Memory B cell (primary cell): ENCODE measurements at regions not wholly inside any gene's neighbourhood (a gene's known extent, or its start where the extent isn't known, plus 50 kb on each side); places are given as distances from the start of the nearest gene placed in this dataset.

Experiments
- ATAC-seq: fragments of 150-1000 bp; cut with Tn5 transposase; 2 replicates; pipeline ENCODE4 v1.10.0; 2021; ENCODE audit warnings: low read depth, mild to moderate bottlenecking, moderate library complexity
- DNase-seq, 2 donors: peaks; one replicate each; pipeline ENCODE4 v3.0.0; 2022; ENCODE audit warnings: low spot score in 2 of 2
- H3K27ac Mint-ChIP-seq: one replicate; pipeline ENCODE4 v1.8.0; 2022; ENCODE audit warnings: mild to moderate bottlenecking, moderate library complexity, mixed read lengths
- H3K27me3 Mint-ChIP-seq: one replicate; pipeline ENCODE4 v1.8.0; 2022; ENCODE audit warnings: mixed read lengths
- H3K36me3 Mint-ChIP-seq: one replicate; pipeline ENCODE4 v1.8.0; 2022; ENCODE audit warnings: mild to moderate bottlenecking, mixed read lengths
- H3K4me1 Mint-ChIP-seq: one replicate; pipeline ENCODE4 v1.8.0; 2022; ENCODE audit warnings: mixed read lengths
- H3K4me3 Mint-ChIP-seq: one replicate; pipeline ENCODE4 v1.8.0; 2022; ENCODE audit warnings: mild to moderate bottlenecking, moderate library complexity, mixed read lengths
- H3K9me3 Mint-ChIP-seq: one replicate; pipeline ENCODE4 v1.8.0; 2022; ENCODE audit warnings: mixed read lengths

DNA sequence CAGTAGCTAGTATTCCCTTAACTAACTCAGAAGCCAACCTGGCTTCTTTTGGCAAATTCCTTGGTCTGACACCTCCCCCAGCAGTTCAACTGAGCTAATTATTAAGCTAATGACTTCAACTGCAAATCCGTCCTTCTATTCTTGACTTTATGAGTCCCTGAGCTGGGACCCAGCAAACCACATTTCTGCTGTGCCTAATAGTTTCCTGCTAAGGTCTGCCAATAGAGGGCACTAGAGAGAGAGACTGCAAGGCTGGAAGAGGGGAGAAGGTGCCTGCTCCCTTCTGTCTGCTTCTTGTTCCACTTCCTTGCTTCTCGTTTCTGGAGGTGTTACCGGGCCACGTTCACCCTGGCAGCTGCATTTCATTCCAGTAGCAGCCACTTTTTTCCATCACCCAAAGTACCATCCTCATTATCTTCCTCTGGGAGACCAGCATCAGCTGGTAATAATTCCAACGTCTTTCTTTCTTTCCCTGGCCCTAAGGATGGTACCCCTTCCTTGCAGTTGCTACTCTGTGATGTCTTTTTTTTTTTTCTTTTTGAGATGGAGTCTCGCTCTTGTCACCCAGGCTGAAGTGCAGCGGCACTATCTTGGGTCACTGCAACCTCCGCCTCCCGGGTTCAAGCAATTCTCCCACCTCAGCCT, 352.0 kb downstream of the TNS1 start:
- ATAC-seq (no peak), DNase-seq (no peak)
- no peaks in the 10 kb centered on the region for H3K9me3 Mint-ChIP-seq
- no peaks in the 10 kb centered on the region for H3K4me1 Mint-ChIP-seq
- no peak overlapping the region for H3K27ac Mint-ChIP-seq
- peaks cover 15% of the 10 kb centered on the region for H3K27me3 Mint-ChIP-seq
- no peaks in the 10 kb centered on the region for H3K36me3 Mint-ChIP-seq
- H3K4me3 Mint-ChIP-seq: no peak overlapping the region

- H3K9me3 Mint-ChIP-seq: no peaks in the 10 kb centered on the region
- ATAC-seq (no peak), DNase-seq (no peak)
- H3K4me1 Mint-ChIP-seq: no peaks in the 10 kb centered on the region
- no peak overlapping the region for H3K27ac Mint-ChIP-seq
- no peak overlapping the region for H3K4me3 Mint-ChIP-seq
- no peaks in the 10 kb centered on the region for H3K36me3 Mint-ChIP-seq
- peaks cover 17% of the 10 kb centered on the region for H3K27me3 Mint-ChIP-seq
These were observed 352.6 kb downstream of the TNS1 start for GRCh38 chr2:217650229-217650628.

GRCh38 chr2:217647925-217648324, 354.9 kb downstream of the TNS1 start:
- no peaks in the 10 kb centered on the region for H3K9me3 Mint-ChIP-seq
- H3K27ac Mint-ChIP-seq: no peak overlapping the region
- no peak for DNase-seq
- no peaks in the 10 kb centered on the region for H3K36me3 Mint-ChIP-seq
- H3K27me3 Mint-ChIP-seq: peaks cover 12% of the 10 kb centered on the region
- ATAC-seq: no peak
- H3K4me3 Mint-ChIP-seq: no peak overlapping the region
- no peaks in the 10 kb centered on the region for H3K4me1 Mint-ChIP-seq

- Mint-ChIP-seq H3K4me3 (no peak overlapping the region), H3K27me3 (peaks cover 12% of the 10 kb centered on the region), H3K4me1 (no peaks in the 10 kb centered on the region), H3K36me3 (no peaks in the 10 kb centered on the region), H3K9me3 (no peaks in the 10 kb centered on the region), H3K27ac (no peak overlapping the region)
- no peak for ATAC-seq
- DNase-seq: no peak
These were observed 355.6 kb downstream of the TNS1 start for GRCh38 chr2:217647226-217647625.

- no peaks in the 10 kb centered on the region for H3K4me1 Mint-ChIP-seq
- H3K27me3 Mint-ChIP-seq: peaks cover 12% of the 10 kb centered on the region
- no peak for DNase-seq
- no peak overlapping the region for H3K4me3 Mint-ChIP-seq
- H3K27ac Mint-ChIP-seq: no peak overlapping the region
- ATAC-seq: no peak
- no peaks in the 10 kb centered on the region for H3K9me3 Mint-ChIP-seq
- no peaks in the 10 kb centered on the region for H3K36me3 Mint-ChIP-seq
These were observed 356.9 kb downstream of the TNS1 start for GRCh38 chr2:217645896-217646295.

DNA sequence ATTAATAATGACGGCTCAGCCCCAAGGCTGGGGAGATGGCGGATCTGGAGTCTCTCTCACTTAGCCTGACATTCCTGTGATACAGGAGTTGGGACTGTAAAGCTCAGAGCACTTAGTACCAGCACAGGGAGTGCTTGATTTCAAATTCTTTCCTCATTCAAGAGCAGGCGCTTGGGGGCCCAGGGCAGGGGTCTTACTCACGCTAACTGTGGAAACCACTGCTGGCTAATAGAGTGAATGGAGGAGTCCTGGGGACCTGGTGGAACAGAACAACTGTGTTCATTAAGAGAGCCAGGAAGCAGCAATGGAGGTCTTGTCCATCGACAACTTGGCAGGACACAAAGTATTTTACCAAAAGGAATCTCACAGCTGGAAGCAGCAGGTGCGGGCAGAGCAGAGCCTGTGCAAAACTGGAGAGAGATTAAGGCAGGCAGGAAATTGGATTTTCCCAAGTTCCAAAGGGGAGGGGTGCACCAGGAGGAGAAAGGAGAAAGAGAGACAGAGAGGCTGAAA, 358.9 kb downstream of the TNS1 start:
- Mint-ChIP-seq H3K27ac (no peak overlapping the region), H3K27me3 (peaks cover 12% of the 10 kb centered on the region), H3K4me3 (no peak overlapping the region), H3K9me3 (peaks cover 2% of the 10 kb centered on the region), H3K36me3 (no peaks in the 10 kb centered on the region), H3K4me1 (peaks cover 3% of the 10 kb centered on the region)
- DNase-seq (no peak), ATAC-seq (no peak)

DNA sequence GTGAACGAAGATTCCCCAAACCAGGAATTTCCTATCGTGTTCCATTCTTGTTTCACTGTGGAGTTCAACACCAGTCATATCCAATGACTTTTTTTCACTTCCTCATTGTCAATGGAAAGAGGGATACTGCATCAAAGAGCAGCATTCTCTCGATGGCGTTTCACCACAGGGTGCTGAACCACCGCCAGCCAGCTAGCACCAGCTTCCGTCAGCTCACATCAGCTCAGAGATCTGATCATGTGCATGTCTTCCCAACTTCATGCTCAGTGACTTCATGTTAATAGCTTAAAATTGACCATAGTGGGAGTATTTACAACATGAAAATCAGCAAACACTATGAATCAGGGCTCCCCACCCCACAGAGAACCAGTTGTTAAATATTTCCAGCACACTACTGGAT, 359.9 kb downstream of the TNS1 start:
- no peak for DNase-seq
- no peaks in the 10 kb centered on the region for H3K36me3 Mint-ChIP-seq
- no peak overlapping the region for H3K4me3 Mint-ChIP-seq
- peaks cover 3% of the 10 kb centered on the region for H3K4me1 Mint-ChIP-seq
- no peak for ATAC-seq
- H3K9me3 Mint-ChIP-seq: peaks cover 2% of the 10 kb centered on the region
- H3K27ac Mint-ChIP-seq: no peak overlapping the region
- H3K27me3 Mint-ChIP-seq: peaks cover 8% of the 10 kb centered on the region

DNA sequence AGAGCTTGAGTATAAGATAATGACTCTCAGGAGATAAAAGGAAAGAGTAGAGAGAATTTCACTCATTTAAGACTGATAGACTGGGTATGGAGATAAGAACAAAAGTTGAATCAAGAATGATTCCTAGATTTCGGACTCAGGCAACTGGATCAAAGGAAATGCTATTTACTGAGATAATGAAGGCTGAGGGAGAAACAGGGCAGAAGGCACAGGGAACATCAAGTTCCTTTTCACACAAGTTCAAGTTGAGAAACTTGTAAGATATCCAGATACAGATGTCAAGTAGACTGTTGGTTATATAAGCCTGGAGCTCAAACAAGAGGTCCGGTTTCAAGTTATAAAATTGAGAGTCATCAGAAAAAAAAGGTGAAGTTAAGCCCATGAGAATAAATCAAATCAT, 360.8 kb downstream of the TNS1 start:
- DNase-seq: no peak
- Mint-ChIP-seq H3K9me3 (peaks cover 2% of the 10 kb centered on the region), H3K36me3 (no peaks in the 10 kb centered on the region), H3K4me1 (peaks cover 3% of the 10 kb centered on the region), H3K4me3 (no peak overlapping the region), H3K27ac (no peak overlapping the region), H3K27me3 (peaks cover 3% of the 10 kb centered on the region)
- no peak for ATAC-seq

DNA sequence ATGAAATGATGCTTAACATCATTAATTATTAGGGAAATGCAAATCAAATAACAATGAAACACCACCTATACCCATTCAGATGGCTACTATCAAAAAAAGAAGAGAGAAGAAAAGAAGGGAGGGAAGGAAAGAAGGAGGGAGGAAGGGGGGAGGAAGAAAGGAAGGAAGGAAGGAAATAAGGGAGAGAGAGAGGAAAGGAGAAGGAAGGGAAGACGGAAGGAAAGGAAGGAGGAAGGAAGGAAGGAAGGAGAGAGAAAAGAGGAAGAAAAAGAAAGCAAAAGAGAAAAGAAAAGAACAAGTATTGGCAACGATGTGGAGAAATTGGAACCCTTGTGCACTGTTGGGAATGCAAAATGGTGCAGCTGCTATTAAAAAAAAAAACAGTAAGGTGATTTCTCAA, 363.3 kb downstream of the TNS1 start:
- H3K27ac Mint-ChIP-seq: no peak overlapping the region
- H3K9me3 Mint-ChIP-seq: peaks cover 2% of the 10 kb centered on the region
- no peak for DNase-seq
- peaks cover 2% of the 10 kb centered on the region for H3K36me3 Mint-ChIP-seq
- no peak overlapping the region for H3K4me3 Mint-ChIP-seq
- H3K4me1 Mint-ChIP-seq: peaks cover 3% of the 10 kb centered on the region
- ATAC-seq: no peak
- H3K27me3 Mint-ChIP-seq: peaks cover 6% of the 10 kb centered on the region

DNA sequence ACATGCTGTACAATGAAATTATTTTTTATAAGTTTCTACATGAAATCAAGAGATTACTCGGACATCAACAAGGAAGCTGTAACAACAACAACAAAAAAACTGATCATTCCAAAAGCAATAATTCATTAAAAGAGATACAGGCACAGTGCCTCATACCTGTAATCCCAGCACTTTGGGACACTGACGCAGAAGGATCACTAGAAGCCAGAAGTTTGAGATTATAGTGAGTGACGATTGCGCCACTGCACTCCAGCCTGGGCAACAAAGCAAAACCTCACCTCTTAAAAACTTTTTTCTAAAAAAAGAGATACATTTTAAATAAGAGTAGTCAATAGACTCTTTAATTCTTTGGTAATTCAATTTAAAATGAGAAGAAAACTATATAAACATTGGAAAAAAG, 364.3 kb downstream of the TNS1 start:
- ATAC-seq (no peak), DNase-seq (no peak)
- peaks cover 3% of the 10 kb centered on the region for H3K4me1 Mint-ChIP-seq
- H3K27me3 Mint-ChIP-seq: peaks cover 9% of the 10 kb centered on the region
- no peak overlapping the region for H3K4me3 Mint-ChIP-seq
- no peak overlapping the region for H3K27ac Mint-ChIP-seq
- H3K36me3 Mint-ChIP-seq: peaks cover 2% of the 10 kb centered on the region
- peaks cover 2% of the 10 kb centered on the region for H3K9me3 Mint-ChIP-seq

DNA sequence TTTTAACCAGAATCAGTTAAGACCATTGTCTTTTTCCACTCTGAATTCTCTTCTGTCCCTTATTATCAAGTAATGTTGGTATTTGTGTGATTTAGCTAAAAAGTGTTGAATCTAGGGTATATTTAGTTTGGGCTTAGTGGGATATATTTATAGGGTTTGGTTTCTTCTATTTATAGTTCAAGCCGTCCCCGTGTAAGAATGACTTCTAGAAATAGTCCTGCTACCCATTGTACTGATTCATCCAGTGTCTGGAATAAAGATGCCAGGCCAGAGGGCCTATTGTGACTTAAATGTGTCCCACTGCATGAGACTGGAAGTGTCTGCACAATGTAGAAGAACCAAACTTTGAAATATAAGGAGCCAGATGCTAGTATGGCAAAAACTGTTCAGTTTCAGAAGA, 364.8 kb downstream of the TNS1 start:
- ATAC-seq (no peak), DNase-seq (no peak)
- Mint-ChIP-seq H3K27ac (no peak overlapping the region), H3K4me1 (peaks cover 3% of the 10 kb centered on the region), H3K27me3 (peaks cover 11% of the 10 kb centered on the region), H3K9me3 (peaks cover 2% of the 10 kb centered on the region), H3K4me3 (no peak overlapping the region), H3K36me3 (peaks cover 2% of the 10 kb centered on the region)

DNA sequence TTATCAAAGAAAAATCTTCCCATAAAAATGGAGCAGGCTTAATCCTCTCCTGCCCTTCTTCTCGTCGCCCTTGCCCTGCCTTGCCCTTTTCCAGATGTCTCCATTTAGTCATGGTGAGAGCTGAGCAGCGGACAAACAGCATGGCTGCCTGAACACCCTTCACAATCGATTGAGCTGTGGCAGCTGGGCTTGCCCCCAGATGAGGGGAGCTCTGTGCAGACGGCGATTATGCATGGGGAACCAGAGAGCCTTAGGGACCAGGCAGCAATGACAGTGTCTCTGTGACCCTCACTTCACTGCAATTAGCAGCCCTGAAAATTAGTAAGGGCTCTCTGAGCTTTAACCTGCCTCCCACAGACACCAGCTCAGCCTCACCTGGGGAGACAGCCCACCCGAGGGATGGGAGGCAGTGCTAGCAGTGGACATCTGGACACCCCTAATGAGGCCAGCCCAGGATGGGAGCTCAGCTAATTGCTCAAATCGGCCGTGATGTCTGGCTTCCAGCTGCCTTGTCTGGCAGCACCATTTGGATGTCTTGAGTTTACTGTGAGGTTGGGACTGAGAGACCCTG, 365.7 kb downstream of the TNS1 start:
- peaks cover 3% of the 10 kb centered on the region for H3K4me1 Mint-ChIP-seq
- DNase-seq (no peak), ATAC-seq (no peak)
- peaks cover 2% of the 10 kb centered on the region for H3K36me3 Mint-ChIP-seq
- H3K9me3 Mint-ChIP-seq: peaks cover 2% of the 10 kb centered on the region
- peaks cover 11% of the 10 kb centered on the region for H3K27me3 Mint-ChIP-seq
- no peak overlapping the region for H3K4me3 Mint-ChIP-seq
- no peak overlapping the region for H3K27ac Mint-ChIP-seq

- no peak overlapping the region for H3K27ac Mint-ChIP-seq
- H3K4me3 Mint-ChIP-seq: no peak overlapping the region
- H3K27me3 Mint-ChIP-seq: peaks cover 11% of the 10 kb centered on the region
- ATAC-seq (no peak), DNase-seq (no peak)
- peaks cover 2% of the 10 kb centered on the region for H3K9me3 Mint-ChIP-seq
- H3K36me3 Mint-ChIP-seq: peaks cover 2% of the 10 kb centered on the region
- peaks cover 3% of the 10 kb centered on the region for H3K4me1 Mint-ChIP-seq
These were observed 366.2 kb downstream of the TNS1 start for GRCh38 chr2:217636578-217636977.

GRCh38 chr2:217634871-217635270, 367.9 kb downstream of the TNS1 start:
- DNase-seq (no peak), ATAC-seq (no peak)
- peaks cover 12% of the 10 kb centered on the region for H3K27me3 Mint-ChIP-seq
- peaks cover 2% of the 10 kb centered on the region for H3K9me3 Mint-ChIP-seq
- H3K4me3 Mint-ChIP-seq: no peak overlapping the region
- no peak overlapping the region for H3K27ac Mint-ChIP-seq
- H3K4me1 Mint-ChIP-seq: peaks cover 3% of the 10 kb centered on the region
- peaks cover 2% of the 10 kb centered on the region for H3K36me3 Mint-ChIP-seq

GRCh38 chr2:217632043-217632442, 370.8 kb downstream of the TNS1 start:
- Mint-ChIP-seq H3K4me3 (no peak overlapping the region), H3K9me3 (no peaks in the 10 kb centered on the region), H3K27me3 (peaks cover 12% of the 10 kb centered on the region), H3K36me3 (peaks cover 2% of the 10 kb centered on the region), H3K27ac (no peak overlapping the region), H3K4me1 (no peaks in the 10 kb centered on the region)
- DNase-seq (no peak), ATAC-seq (no peak)
